ENCODE measurements at regions not wholly inside any gene's neighbourhood (a gene's known extent, or its start where the extent isn't known, plus 50 kb on each side); places are given as distances from the start of the nearest gene placed in this dataset.
"Not testable (repeated sequence)": the region's sequence is repeated elsewhere in the genome, so short reads cannot be mapped to it uniquely, and the experiment has no call there.

DNA sequence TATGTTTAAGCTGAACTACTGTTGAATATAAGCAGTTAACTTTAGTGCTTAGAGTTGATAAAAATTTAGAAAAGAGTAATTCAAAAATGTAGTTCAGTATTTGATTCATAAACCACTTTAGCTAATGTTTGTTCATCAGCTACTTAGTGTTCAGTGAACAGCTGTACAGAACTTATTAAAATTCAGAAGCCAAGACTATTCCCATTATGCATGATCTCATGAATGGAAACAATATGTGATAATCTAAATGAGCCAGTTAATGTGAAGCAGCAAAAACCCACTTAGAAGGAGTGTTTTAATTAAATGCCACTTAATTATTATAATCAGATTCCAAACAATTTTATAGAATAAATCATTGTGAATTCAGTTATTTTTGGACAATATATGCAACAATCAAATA lies 92.9 kb upstream of the NEGR1 start:
- Histone ChIP-seq H4K20me1 (ENCODE audit: insufficient read depth, low read length) (no peaks in the 10 kb centered on the region), H3K79me2 (ENCODE audit: insufficient read depth, low read length) (no peaks in the 10 kb centered on the region), H2AFZ (ENCODE audit: low read length) (no peak overlapping the region), H3F3A (ENCODE audit: insufficient read depth, low read length) (no peaks in the 10 kb centered on the region), H3K9me2 (ENCODE audit: low read depth, low read length) (no peaks in the 10 kb centered on the region), H3K4me2 (ENCODE audit: low read length) (no peak overlapping the region), H3K9ac (ENCODE audit: low read length) (no peak overlapping the region), H3K4me1 (ENCODE audit: insufficient read depth, low read length, severe bottlenecking) (no peaks in the 10 kb centered on the region), H3K4me3 (ENCODE audit: low read depth, low read length, poor library complexity, severe bottlenecking) (no peak overlapping the region), H3K36me3 (ENCODE audit: insufficient read depth, low read length) (no peaks in the 10 kb centered on the region), H3K27me3 (ENCODE audit: insufficient read depth, low read length) (no peaks in the 10 kb centered on the region), H3K27ac (ENCODE audit: low read depth, low read length, poor library complexity, severe bottlenecking) (no peak overlapping the region), H3K9me3 (ENCODE audit: low read length) (no peaks in the 10 kb centered on the region)
- TF ChIP-seq EZH2 (IDR thresholded peaks at IDR 0.05; ENCODE audit: borderline replicate concordance, low read length): no peak
- TF ChIP-seq, protein P1, sequence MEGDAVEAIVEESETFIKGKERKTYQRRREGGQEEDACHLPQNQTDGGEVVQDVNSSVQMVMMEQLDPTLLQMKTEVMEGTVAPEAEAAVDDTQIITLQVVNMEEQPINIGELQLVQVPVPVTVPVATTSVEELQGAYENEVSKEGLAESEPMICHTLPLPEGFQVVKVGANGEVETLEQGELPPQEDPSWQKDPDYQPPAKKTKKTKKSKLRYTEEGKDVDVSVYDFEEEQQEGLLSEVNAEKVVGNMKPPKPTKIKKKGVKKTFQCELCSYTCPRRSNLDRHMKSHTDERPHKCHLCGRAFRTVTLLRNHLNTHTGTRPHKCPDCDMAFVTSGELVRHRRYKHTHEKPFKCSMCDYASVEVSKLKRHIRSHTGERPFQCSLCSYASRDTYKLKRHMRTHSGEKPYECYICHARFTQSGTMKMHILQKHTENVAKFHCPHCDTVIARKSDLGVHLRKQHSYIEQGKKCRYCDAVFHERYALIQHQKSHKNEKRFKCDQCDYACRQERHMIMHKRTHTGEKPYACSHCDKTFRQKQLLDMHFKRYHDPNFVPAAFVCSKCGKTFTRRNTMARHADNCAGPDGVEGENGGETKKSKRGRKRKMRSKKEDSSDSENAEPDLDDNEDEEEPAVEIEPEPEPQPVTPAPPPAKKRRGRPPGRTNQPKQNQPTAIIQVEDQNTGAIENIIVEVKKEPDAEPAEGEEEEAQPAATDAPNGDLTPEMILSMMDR (IDR thresholded peaks at IDR 0.05; ENCODE audit: low read length): no peak

DNA sequence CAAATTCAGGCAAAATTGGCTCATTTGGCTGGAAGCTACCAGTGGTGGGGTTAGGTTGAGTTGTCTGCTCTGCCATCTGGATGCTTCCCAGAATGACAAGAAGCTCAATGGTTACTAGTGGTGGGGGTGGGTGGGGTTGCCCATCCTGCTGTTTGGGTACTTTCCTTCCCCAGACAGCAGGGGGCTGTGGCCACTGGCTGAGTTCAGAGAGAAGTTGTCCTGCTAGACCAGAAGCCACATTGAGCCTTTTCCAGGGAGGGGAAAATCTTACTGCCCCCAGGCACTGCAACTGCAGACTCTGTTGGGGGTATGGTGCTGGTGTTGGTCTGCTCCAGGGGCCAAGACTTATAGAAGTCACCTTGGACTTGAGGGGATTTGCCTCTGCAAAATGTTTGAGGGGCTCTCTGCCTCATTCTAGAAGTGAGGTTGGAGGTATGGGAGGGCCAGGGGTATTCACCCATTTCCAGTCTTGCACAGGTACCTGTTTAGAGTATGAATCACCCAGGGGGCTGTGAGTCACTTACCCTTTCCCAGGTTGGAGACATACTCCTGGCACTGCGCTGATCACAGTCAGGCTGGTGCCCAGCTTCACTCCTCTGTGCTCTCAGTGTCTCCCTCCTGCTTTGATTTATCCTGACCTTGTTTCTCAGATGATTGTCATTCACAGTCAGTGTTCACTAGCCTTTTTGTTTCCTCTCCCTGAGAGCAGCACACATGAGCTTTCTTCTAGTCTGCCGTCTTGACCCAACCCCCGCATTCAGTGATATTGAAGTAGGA lies 89.1 kb upstream of the NEGR1 start:
- Histone ChIP-seq H4K20me1 (ENCODE audit: insufficient read depth, low read length) (no peaks in the 10 kb centered on the region), H3K9me2 (ENCODE audit: low read depth, low read length) (no peaks in the 10 kb centered on the region), H3K36me3 (ENCODE audit: insufficient read depth, low read length) (no peaks in the 10 kb centered on the region), H3K9ac (ENCODE audit: low read length) (no peak overlapping the region), H3K27ac (ENCODE audit: low read depth, low read length, poor library complexity, severe bottlenecking) (no peak overlapping the region), H2AFZ (ENCODE audit: low read length) (no peak overlapping the region), H3K9me3 (ENCODE audit: low read length) (no peaks in the 10 kb centered on the region), H3K4me3 (ENCODE audit: low read depth, low read length, poor library complexity, severe bottlenecking) (no peak overlapping the region), H3K27me3 (ENCODE audit: insufficient read depth, low read length) (no peaks in the 10 kb centered on the region), H3K4me1 (ENCODE audit: insufficient read depth, low read length, severe bottlenecking) (no peaks in the 10 kb centered on the region), H3K4me2 (ENCODE audit: low read length) (no peak overlapping the region), H3K79me2 (ENCODE audit: insufficient read depth, low read length) (no peaks in the 10 kb centered on the region), H3F3A (ENCODE audit: insufficient read depth, low read length) (no peaks in the 10 kb centered on the region)
- no peak for TF ChIP-seq EZH2 (IDR thresholded peaks at IDR 0.05; ENCODE audit: borderline replicate concordance, low read length)
- TF ChIP-seq, protein P1 (IDR thresholded peaks at IDR 0.05; ENCODE audit: low read length): no peak

DNA sequence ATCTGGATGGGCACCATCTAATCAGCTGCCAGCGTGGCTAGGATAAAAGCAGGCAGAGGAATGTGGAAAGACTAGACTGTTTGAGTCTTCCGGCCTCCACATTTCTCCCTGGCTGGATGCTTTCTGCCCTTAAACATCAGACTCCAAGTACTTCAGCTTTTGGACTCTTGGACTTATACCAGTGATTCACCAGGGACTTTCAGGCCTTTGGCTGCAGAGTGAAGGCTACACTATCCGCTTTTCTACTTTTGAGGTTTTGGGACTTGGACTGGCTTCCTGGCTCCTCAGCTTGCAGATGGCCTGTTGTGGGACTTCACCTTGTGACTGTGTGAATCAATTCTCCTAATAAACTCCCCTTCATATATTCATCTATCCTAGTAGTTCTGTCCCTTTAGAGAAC lies 88.5 kb upstream of the NEGR1 start:
- H4K20me1 ChIP-seq (ENCODE audit: insufficient read depth, low read length); H3K27me3 ChIP-seq (ENCODE audit: insufficient read depth, low read length); H3K9me2 ChIP-seq (ENCODE audit: low read depth, low read length); H3K4me1 ChIP-seq (ENCODE audit: insufficient read depth, low read length, severe bottlenecking); H3K27ac ChIP-seq (ENCODE audit: low read depth, low read length, poor library complexity, severe bottlenecking); H2AFZ ChIP-seq (ENCODE audit: low read length); H3K36me3 ChIP-seq (ENCODE audit: insufficient read depth, low read length); H3F3A ChIP-seq (ENCODE audit: insufficient read depth, low read length); H3K9ac ChIP-seq (ENCODE audit: low read length); H3K4me2 ChIP-seq (ENCODE audit: low read length); H3K4me3 ChIP-seq (ENCODE audit: low read depth, low read length, poor library complexity, severe bottlenecking); H3K79me2 ChIP-seq (ENCODE audit: insufficient read depth, low read length); H3K9me3 ChIP-seq (ENCODE audit: low read length): not testable (repeated sequence)

All from OCI-LY1 (cell line).